ENCODE measurements at regions not wholly inside any gene's neighbourhood (a gene's known extent, or its start where the extent isn't known, plus 50 kb on each side); places are given as distances from the start of the nearest gene placed in this dataset.
"Not testable (repeated sequence)": the region's sequence is repeated elsewhere in the genome, so short reads cannot be mapped to it uniquely, and the experiment has no call there.

GRCh38 chr12:78338054-78338785, 507.5 kb downstream of the NAV3 start:
- DNase-seq (ENCODE audit: low read depth): no peak

- no peak for DNase-seq (ENCODE audit: low read depth)
These were observed 509.7 kb downstream of the NAV3 start for GRCh38 chr12:78340406-78340805.

GRCh38 chr12:78343657-78344056, 513.0 kb downstream of the NAV3 start:
- no peak for DNase-seq (ENCODE audit: low read depth)

GRCh38 chr12:78359520-78359919, 505.1 kb upstream of the SYT1 start:
- peak; percentile 0 for DNase-seq (ENCODE audit: low read depth)

- no peak for DNase-seq (ENCODE audit: low read depth)
These were observed 502.9 kb upstream of the SYT1 start for GRCh38 chr12:78361683-78362082.

- DNase-seq (ENCODE audit: low read depth): no peak
These were observed 493.3 kb upstream of the SYT1 start for GRCh38 chr12:78371284-78371683.

- no peak for DNase-seq (ENCODE audit: low read depth)
These were observed 489.1 kb upstream of the SYT1 start for GRCh38 chr12:78375461-78375860.

DNA sequence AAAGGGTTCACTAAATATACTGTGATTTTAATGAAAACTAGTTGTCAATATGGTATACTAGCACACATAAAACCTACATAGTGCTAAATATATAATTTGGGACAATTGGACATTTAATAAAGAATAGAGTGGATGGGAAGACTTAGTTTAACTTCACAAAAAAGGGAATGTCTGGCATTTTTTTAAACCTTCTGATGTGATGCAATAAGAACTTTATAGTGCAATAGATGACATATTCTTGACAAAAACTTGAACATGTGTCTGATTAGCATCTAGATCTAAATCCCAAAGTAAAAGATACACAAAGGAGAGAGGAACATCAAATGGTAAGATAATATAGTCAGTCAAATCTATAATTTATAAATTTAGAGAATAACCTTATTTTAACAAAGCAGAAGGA, 488.3 kb upstream of the SYT1 start:
- DNase-seq (ENCODE audit: low read depth): no peak

DNA sequence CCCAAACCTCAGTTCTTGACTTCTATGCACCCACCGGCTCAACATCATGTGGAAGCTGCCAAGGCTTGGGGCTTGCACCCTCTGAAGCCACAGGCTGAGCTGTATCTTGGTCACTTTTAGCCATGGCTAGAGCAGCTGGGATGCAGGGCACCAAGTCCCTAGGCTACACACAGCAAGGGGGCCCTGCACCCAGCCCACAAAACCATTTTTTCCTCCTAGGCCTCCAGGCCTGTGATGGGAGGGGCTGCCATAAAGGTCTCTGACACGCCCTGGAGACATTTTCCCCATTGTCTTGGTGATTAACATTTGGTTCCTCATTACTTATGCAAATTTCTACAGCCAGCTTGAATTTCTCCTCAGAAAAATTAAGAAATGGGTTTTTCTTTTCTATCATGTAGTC, 485.5 kb upstream of the SYT1 start:
- not testable (repeated sequence) for DNase-seq (ENCODE audit: low read depth)

DNA sequence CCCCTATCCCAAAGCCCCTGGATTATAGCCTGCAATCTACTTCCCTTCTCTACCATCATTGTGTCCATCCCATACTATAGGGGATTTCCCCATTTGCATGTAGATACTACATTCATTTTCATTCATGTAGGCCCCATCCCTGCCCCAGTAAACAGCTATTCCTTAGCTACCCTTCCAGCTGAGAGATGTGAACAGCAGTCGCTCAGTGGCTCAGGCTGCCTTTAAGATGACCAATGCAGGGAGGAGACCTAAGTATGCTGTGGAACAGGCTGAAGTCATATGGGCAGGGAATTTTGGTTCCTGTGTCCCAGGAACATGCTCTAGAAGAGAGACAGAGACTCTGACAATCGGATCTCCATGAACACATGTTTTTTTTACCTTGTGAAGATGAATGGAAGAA, 481.2 kb upstream of the SYT1 start:
- no peak for DNase-seq (ENCODE audit: low read depth)

DNA sequence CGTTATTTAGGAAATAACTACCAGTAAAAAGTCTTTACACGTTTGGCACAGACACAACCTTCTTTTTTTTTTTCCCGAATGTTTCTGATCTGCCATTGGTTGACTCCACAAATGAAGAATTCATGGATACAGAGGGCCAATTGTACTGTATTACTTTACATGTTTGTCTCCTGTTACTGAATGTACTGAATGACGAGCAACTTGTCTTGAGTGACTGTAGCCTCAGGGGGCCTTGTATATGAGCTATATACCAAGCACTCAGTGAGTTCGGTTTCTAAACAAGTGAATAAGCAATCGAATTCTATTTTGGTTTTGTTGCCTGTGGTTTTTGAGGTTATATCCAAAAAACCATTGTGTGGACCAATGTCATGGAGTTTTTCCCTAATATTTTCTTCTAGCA, 480.0 kb upstream of the SYT1 start:
- DNase-seq (ENCODE audit: low read depth): no peak

GRCh38 chr12:78385541-78385940, 479.0 kb upstream of the SYT1 start:
- DNase-seq (ENCODE audit: low read depth): peak; percentile 27

- no peak for DNase-seq (ENCODE audit: low read depth)
These were observed 477.7 kb upstream of the SYT1 start for GRCh38 chr12:78386871-78387270.

GRCh38 chr12:78387721-78388120, 476.9 kb upstream of the SYT1 start:
- DNase-seq (ENCODE audit: low read depth): no peak

DNA sequence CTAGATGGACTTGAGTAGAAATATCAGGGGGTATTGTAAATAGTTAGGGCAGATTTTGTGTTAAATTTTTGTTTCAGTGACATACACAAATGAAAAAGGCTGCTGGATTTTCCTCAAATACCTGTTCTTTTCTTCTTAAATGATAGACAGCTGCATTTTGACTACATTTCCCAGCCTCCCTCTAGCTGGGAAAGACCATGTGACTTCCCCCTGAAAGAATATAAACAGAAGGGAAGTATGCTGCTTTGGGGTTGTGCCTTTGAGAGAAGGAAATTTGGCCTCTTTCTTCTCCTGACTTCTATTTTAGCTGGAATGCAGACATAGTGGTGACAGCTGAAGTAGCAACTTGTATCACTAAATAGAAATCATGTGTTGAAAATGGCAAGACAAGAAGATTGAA, 476.1 kb upstream of the SYT1 start:
- DNase-seq (ENCODE audit: low read depth): no peak

- DNase-seq (ENCODE audit: low read depth): no peak
These were observed 473.7 kb upstream of the SYT1 start for GRCh38 chr12:78390920-78391319.

GRCh38 chr12:78392918-78393317, 471.7 kb upstream of the SYT1 start:
- DNase-seq (ENCODE audit: low read depth): peak; percentile 18

DNA sequence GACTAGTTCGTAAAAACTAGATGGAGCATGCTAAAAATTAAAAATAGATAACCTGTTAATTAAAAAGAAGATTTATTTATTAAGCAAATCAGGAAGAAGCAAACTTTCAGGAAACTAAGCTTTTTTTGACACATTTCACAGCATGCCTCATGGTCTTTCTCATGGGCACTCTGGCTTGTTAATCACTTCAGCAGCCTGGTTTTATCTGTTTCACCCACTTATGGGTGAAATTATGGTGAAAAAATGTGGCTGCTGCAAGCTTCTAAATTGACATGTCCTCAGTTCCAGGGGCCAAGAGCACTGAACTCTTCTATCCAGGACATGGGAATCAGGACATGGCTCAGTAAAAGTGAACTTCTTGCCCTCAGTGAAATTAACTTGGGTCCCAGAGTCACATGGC, 468.6 kb upstream of the SYT1 start:
- no peak for DNase-seq (ENCODE audit: low read depth)

DNA sequence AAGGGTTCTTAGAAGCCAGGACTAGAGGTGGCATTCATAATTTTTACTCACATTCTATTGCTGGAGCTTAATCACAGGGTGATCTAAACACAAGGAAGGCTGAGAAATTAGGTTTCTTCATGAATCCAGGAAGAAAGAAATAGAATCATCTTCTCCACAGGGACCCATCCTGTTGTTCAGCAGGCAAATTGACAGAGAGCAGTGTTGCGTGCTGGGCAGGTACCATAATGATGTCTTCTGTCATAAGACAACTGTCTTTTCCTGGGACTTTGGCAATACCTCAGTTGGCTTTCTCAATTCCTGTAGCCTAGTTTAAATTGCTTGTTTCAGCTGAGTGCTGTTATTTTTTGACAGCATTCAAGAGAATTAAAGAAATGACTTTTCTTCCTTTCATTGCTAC, 468.0 kb upstream of the SYT1 start:
- no peak for DNase-seq (ENCODE audit: low read depth)

DNA sequence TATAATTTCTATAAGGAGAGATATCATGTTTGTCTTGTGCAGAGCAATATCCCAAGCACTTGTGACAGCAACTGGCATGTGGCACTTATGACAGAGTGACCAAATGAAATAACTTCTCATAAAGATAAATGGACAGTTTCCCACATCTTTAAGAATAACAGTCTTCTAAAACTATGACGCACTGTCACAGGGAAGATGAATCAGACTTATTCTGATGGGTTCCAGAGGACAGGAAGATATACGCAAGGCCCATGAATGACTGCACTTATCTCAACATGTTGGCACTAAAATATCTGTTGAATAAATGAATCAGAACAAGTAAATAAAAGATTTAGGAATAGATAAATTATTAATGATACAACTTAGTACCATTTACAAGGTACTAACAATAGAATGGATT, 465.8 kb upstream of the SYT1 start:
- peak; percentile 4 for DNase-seq (ENCODE audit: low read depth)

DNA sequence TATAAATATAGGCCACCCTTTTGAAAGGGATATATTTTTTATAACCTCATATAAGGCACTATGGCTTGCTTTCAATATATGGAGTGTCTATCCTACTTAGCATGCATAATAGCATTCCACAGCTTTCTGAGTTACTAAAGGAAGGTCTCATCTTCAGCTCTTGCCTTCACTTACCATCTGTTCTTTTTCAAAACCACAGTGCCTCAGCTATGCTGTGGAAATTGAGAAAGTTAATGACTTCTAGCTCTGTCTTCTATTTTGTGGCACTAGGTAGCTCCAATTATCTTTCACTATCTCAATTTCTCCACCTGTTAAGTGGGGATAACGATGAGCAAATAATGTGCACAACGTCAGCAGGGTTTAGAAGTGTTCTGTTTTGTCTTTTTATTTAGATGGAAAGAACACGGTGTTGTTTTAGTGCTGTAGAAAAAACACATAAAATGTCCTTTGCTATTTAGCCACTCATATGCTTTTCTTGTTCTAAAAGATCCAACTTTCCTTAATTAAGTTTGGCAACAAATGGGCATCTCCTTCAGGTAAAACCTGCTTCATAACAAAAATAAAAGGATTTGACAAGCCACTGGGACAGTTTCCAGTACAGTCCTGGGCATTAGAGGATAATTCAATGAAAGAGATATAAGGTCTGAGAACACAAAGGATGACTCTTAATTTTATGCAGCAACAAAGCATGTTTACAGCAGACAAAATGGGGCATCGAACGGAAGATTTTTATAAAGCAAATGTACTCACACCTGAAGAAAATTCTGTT, 462.0 kb upstream of the SYT1 start:
- DNase-seq (ENCODE audit: low read depth): no peak

GRCh38 chr12:78403136-78403535, 461.4 kb upstream of the SYT1 start:
- DNase-seq (ENCODE audit: low read depth): peak; percentile 71

- DNase-seq (ENCODE audit: low read depth): peak; percentile 25
These were observed 460.9 kb upstream of the SYT1 start for GRCh38 chr12:78403681-78404080.

- DNase-seq (ENCODE audit: low read depth): no peak
These were observed 458.4 kb upstream of the SYT1 start for GRCh38 chr12:78406213-78406612.
